ENCODE measurements at regions not wholly inside any gene's neighbourhood (a gene's known extent, or its start where the extent isn't known, plus 50 kb on each side); places are given as distances from the start of the nearest gene placed in this dataset.

GRCh38 chr3:5296362-5296761, 108.9 kb downstream of the EDEM1 start:
- Histone ChIP-seq H3K4me3 (no peak overlapping the region), H3K27ac (no peak overlapping the region), H3K4me1 (no peaks in the 10 kb centered on the region), H3K9me3 (no peaks in the 10 kb centered on the region), H3K36me3 (no peaks in the 10 kb centered on the region), H3K27me3 (no peaks in the 10 kb centered on the region)
- TF ChIP-seq CTCF (IDR thresholded peaks at IDR 0.05), result no peak
- intact Hi-C loops (cut with DNase I), result no loop called here
- no peak for DNase-seq
- no peak for ATAC-seq

- intact Hi-C loops (cut with DNase I), result no loop called here
- Histone ChIP-seq H3K9me3 (no peaks in the 10 kb centered on the region), H3K27me3 (no peaks in the 10 kb centered on the region), H3K4me1 (no peaks in the 10 kb centered on the region), H3K4me3 (no peak overlapping the region), H3K27ac (no peak overlapping the region), H3K36me3 (no peaks in the 10 kb centered on the region)
- ATAC-seq, result no peak
- DNase-seq, result no peak
- no peak for TF ChIP-seq CTCF (IDR thresholded peaks at IDR 0.05)
Measured at GRCh38 chr3:5297895-5298294, 110.4 kb downstream of the EDEM1 start.

- no peak for TF ChIP-seq CTCF (IDR thresholded peaks at IDR 0.05)
- H3K27ac ChIP-seq, result no peak overlapping the region
- intact Hi-C loops (cut with DNase I), result no loop called here
- ATAC-seq (no peak), DNase-seq (no peak)
- no peaks in the 10 kb centered on the region for H3K36me3 ChIP-seq
- H3K4me3 ChIP-seq, result no peak overlapping the region
- no peaks in the 10 kb centered on the region for H3K9me3 ChIP-seq
- H3K27me3 ChIP-seq, result no peaks in the 10 kb centered on the region
- H3K4me1 ChIP-seq, result no peaks in the 10 kb centered on the region
Measured at GRCh38 chr3:5298453-5298852, 110.9 kb downstream of the EDEM1 start.

GRCh38 chr3:5299161-5299560, 111.7 kb downstream of the EDEM1 start:
- ATAC-seq (no peak), DNase-seq (no peak)
- intact Hi-C loops (cut with DNase I), result no loop called here

GRCh38 chr3:5300638-5301037, 113.1 kb downstream of the EDEM1 start:
- Histone ChIP-seq H3K4me1 (no peaks in the 10 kb centered on the region), H3K4me3 (no peak overlapping the region), H3K27ac (no peak overlapping the region), H3K27me3 (no peaks in the 10 kb centered on the region), H3K36me3 (no peaks in the 10 kb centered on the region), H3K9me3 (no peaks in the 10 kb centered on the region)
- ATAC-seq (no peak), DNase-seq (no peak)
- no peak for TF ChIP-seq CTCF (IDR thresholded peaks at IDR 0.05)
- intact Hi-C loops (cut with DNase I), result no loop called here

More at GRCh38 chr3:5299161-5299560, 111.7 kb downstream of the EDEM1 start:
- Histone ChIP-seq H3K4me1 (no peaks in the 10 kb centered on the region), H3K9me3 (no peaks in the 10 kb centered on the region), H3K27me3 (no peaks in the 10 kb centered on the region), H3K4me3 (no peak overlapping the region), H3K36me3 (no peaks in the 10 kb centered on the region), H3K27ac (no peak overlapping the region)
- TF ChIP-seq CTCF (IDR thresholded peaks at IDR 0.05), result no peak
